HG03095 (cell line): ENCODE measurements at regions not wholly inside any gene's neighbourhood (a gene's known extent, or its start where the extent isn't known, plus 50 kb on each side); places are given as distances from the start of the nearest gene placed in this dataset.

Experiments used
- ATAC-seq: cut with Tn5 transposase; IDR thresholded peaks from one replicate; pipeline ENCODE4 v1.9.1; 2021; ENCODE audit warnings: moderate library complexity; ENCODE audit not compliant: unreplicated experiment

DNA sequence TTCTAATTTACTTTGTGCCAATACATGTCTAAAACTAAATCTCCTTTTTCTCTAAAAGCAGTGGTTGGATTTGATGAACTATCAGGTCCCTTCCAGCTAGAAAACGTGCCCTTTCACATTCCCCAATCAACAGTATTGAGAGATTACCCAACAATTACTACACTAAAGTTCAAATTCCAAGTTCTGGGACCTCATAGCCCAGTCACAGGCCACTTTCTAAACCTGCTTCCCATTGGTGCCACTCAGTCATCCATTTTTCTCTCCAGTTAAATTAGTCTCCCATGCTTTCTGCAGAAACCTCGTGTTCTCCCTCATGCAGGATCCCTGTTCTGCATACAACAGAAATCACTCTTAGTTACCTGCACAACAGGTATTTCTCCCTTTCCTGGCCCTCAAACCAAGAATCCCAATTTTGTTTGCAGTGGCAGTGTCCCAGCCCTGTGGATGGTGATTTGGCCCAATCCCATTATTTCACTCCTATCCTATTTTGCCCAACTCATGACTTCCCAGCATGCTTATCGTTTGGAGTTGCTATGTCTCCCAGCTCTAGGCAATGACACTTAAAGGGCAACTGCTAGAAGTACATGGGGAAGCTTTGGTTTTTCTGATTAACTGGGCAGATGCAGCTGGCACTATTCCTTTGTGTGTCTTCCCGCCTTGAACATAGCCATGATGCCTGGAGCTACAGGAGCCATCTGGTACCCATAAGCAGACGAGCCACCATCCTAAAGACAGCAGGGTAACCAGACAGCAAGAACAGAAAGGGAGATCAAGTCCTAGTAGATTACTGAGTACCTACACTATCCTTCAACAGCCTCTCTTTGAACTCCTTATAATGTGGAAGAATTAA is 224.2 kb downstream of the MINAR1 start:
- no peak for ATAC-seq

GRCh38 chr15:79657722-79658121 is 225.6 kb downstream of the MINAR1 start:
- no peak for ATAC-seq

GRCh38 chr15:79659691-79660090 is 227.6 kb downstream of the MINAR1 start:
- ATAC-seq = no peak

- no peak for ATAC-seq
Measured at GRCh38 chr15:79661411-79661810, 229.3 kb downstream of the MINAR1 start.

- ATAC-seq = peak; percentile 83
Measured at GRCh38 chr15:79673416-79674123, 223.2 kb downstream of the MTHFS start.

- no peak for ATAC-seq
Measured at GRCh38 chr15:79674124-79674465, 222.7 kb downstream of the MTHFS start.

DNA sequence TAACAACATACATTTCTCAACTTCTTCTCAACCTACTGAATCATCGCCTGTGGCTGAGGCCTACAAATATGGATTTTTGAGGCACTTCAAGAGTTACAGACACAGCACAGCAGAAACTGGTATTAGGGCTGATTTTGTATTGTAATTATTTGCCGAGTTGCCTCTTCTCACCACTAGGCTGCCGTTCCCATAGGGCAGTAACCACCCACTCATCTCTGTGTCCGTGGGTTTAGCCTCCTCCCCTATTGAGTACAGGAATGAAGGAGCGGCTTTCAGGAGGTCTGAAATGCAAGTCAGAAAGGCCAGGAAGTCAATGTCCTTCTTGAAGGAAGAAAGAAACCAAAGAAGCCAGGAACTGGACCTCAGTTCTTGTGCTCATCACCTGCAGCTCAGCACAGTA is 220.8 kb downstream of the MTHFS start:
- no peak for ATAC-seq

DNA sequence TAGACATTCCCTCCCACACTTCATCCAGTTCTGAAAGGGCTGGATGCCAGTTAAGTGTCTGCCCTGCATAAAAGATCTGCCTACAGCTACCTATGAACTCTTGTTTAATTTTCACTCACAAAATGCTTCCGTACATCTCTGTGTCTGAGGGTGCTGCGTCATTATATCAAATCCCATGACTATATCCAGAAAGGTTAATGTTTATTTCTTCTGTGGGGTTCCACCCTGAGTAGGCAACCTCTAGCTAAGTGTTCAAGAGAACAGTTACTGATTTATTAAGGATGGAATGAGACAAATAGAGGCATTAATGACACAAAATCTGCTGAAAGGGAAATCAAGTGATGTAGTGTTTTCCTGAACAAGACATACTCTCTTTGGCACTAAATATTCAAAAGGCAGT is 220.2 kb downstream of the MTHFS start:
- ATAC-seq = no peak

GRCh38 chr15:79677241-79677640 is 219.6 kb downstream of the MTHFS start:
- no peak for ATAC-seq

DNA sequence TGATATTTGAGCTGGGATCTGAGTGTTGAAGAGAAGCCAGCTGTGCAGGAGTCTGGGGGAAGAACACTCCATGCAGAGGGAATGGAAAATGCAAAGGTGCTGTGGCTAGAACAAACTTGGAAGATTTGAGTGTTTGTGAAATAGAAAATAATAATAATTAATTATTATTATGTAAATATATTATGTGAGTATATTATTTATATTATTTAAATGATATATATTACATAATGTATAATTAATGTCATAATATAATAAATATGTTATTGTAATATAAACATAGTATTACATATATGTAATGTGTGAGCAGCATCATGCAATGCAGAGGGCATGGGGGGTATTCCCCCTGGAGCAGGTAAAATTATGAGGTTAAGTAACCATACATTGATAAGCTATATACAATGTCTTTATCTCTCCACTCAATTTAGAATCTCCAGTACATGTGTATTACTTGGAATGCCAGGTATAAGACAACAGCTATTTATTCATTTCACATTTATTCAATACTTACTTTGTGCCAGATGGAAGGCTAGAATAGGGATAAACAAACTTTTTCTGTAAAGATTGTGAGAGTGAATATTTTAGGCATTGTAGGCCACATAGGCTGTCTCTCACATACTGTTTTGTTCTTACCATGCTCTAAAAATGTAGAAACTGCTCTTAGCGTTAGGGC is 218.6 kb downstream of the MTHFS start:
- ATAC-seq = no peak

DNA sequence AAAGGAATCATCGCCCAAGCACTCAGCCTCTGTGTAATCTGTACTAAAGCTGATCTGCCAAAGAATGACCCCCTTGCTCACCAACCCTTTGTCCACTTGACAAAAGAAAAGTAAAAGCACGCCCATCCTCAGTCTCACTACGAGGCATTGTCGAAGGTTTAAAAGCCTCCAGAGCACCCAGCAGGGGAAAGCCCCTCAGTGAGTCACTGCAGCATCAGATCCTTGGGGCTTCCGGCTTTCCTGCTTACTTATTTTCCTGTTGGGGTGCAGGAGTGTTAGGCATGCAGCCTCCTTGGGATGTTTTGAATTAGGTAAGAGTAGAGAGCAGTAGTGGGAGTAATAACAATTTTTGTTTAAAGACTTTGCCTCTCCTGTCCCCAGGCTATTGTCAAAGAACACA is 216.1 kb downstream of the MTHFS start:
- peak; percentile 66 for ATAC-seq

- no peak for ATAC-seq
Measured at GRCh38 chr15:79682285-79682684, 214.5 kb downstream of the MTHFS start.

GRCh38 chr15:79682851-79683288 is 213.9 kb downstream of the MTHFS start:
- no peak for ATAC-seq

DNA sequence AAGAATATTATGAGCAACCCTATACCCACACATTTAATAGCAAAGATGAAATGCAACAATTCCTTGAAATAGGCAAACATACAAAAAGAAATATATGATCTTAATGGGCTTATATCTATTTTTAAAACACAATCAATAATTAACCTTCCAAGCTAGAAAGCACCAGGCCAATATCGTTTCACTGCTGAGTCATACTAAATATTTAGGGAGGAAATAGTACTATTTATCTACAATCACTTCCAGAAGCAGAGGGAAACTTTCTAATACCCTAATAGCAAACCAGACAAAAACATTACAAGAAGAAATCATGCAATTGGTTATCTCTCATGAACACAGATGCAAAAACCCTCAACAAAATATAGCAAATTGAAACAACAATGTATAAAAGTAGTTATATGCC is 207.8 kb downstream of the MTHFS start:
- no peak for ATAC-seq

DNA sequence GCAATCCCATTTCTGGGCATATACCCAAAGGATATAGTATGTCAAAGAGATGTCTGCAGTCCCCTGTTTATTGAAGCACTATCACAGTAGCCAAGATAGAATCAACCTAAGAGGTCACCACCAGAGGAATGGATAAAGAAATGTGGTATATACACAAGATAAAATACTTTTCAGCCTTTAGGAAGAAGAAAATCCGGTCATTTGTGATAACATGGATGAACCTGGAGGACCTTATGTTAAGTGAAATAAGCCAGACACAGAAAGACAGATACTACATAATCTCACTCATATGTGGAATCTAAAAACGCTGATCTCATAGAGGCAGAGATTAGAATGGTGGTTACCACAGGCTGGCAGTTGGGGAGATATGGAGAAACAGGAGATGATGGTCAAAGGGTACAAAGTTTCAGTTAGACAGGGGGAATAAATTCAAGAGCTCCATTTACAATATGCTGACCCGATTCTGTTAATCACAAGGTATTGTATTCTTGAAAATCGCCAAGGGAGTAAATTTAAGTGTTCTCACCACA is 195.8 kb downstream of the MTHFS start:
- no peak for ATAC-seq

DNA sequence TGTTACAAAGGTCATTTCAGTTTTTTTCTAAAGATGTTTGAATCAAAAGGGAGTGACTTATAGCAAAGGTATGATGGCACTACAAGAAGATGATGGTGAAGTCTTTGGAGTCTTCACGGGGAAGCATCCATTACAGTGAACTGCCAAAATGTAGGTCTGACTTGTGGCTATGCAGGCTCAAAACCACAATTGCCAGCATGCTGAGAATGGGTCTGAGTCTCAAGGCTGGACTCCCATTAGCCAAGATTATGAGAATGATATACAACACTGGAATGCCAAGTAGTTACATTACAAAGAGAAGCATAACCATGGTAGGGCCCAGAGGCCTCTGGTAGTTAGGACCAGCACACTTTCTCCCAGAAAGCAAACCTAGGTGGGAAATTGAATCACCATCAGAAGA is 194.2 kb downstream of the MTHFS start:
- ATAC-seq = no peak

- no peak for ATAC-seq
Measured at GRCh38 chr15:79721256-79721655, 175.6 kb downstream of the MTHFS start.

GRCh38 chr15:79724312-79724711 is 172.5 kb downstream of the MTHFS start:
- ATAC-seq = no peak

DNA sequence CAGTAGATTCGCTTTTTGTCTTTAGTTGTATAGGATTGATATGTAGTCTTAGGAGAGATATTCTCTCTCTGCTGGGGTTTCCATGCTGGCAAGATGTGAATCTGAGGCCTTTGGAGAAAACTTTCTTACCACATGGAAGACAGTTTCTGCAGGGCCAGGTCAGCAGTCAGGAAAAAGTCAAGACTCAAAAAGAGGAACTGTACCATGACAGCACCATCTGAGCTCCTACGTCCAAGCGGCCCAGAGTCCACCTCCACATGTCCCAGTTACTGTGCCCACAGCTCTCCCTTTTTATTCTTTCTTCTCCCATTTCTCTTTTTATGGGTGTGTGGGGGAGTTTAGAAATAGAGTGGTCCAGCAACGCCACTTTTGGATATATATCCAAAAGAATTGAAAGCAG is 172.0 kb downstream of the MTHFS start:
- ATAC-seq = no peak

DNA sequence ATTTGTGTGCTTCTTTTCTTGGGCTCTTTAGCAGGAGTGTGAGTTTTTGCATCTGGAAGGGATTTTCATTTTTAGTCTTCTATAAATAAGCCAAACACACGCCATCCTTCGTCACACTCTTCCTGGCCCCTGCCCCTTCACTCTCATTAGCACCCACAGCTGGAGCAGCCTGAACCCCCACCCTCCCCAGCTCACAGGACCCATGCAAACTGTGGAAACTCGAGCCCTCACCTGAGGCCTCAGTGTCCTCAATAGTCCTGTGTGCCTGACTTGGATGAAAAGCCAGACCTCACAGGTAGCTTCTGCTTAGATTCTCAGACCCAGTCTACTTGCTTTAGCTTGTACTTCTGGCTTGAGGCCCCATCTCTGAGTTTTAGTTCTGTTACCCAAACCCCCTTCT is 167.9 kb downstream of the MTHFS start:
- no peak for ATAC-seq

GRCh38 chr15:79736435-79737000 is 160.3 kb downstream of the MTHFS start:
- no peak for ATAC-seq
